ENCODE measurements at regions not wholly inside any gene's neighbourhood (a gene's known extent, or its start where the extent isn't known, plus 50 kb on each side); places are given as distances from the start of the nearest gene placed in this dataset.

DNA sequence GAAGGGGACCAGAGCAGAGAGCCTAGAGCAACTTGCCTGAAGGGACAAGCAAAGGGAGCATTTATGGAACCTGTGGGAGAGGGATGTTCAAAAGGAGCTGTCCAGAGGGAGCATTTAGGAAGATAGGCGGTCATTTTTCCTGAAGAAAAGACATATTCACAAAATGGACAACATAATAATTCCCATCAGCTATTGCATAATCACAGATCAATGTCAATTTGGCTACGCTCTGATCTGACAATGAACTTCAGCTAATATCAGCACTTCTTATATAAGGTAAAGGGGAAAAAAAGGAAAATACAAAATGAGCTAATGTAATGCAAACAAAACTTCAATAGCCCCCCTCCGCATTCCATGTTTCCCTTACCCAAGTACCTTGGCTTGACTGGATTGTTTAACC is 291.1 kb upstream of the CDH7 start:
- TF ChIP-seq, protein P1, sequence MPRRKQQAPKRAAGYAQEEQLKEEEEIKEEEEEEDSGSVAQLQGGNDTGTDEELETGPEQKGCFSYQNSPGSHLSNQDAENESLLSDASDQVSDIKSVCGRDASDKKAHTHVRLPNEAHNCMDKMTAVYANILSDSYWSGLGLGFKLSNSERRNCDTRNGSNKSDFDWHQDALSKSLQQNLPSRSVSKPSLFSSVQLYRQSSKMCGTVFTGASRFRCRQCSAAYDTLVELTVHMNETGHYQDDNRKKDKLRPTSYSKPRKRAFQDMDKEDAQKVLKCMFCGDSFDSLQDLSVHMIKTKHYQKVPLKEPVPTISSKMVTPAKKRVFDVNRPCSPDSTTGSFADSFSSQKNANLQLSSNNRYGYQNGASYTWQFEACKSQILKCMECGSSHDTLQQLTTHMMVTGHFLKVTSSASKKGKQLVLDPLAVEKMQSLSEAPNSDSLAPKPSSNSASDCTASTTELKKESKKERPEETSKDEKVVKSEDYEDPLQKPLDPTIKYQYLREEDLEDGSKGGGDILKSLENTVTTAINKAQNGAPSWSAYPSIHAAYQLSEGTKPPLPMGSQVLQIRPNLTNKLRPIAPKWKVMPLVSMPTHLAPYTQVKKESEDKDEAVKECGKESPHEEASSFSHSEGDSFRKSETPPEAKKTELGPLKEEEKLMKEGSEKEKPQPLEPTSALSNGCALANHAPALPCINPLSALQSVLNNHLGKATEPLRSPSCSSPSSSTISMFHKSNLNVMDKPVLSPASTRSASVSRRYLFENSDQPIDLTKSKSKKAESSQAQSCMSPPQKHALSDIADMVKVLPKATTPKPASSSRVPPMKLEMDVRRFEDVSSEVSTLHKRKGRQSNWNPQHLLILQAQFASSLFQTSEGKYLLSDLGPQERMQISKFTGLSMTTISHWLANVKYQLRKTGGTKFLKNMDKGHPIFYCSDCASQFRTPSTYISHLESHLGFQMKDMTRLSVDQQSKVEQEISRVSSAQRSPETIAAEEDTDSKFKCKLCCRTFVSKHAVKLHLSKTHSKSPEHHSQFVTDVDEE (CRISPR knock-in tag; IDR thresholded peaks at IDR 0.05), result no peak
- no peak for TF ChIP-seq PPARA (CRISPR knock-in tag; IDR thresholded peaks at IDR 0.05; ENCODE audit: borderline replicate concordance)
- TF ChIP-seq ZNF8 (CRISPR knock-in tag; IDR thresholded peaks at IDR 0.05), result no peak
- no peak for TF ChIP-seq TCF4 (CRISPR knock-in tag; IDR thresholded peaks at IDR 0.05; ENCODE audit: borderline replicate concordance)
- no peak for TF ChIP-seq CREB5 (CRISPR knock-in tag; IDR thresholded peaks at IDR 0.05; ENCODE audit: low read depth)
- no peak for TF ChIP-seq ISL1 (CRISPR knock-in tag; IDR thresholded peaks at IDR 0.05)
- no peak for TF ChIP-seq GLIS3 (CRISPR knock-in tag; IDR thresholded peaks at IDR 0.05)
- TF ChIP-seq, protein P2, sequence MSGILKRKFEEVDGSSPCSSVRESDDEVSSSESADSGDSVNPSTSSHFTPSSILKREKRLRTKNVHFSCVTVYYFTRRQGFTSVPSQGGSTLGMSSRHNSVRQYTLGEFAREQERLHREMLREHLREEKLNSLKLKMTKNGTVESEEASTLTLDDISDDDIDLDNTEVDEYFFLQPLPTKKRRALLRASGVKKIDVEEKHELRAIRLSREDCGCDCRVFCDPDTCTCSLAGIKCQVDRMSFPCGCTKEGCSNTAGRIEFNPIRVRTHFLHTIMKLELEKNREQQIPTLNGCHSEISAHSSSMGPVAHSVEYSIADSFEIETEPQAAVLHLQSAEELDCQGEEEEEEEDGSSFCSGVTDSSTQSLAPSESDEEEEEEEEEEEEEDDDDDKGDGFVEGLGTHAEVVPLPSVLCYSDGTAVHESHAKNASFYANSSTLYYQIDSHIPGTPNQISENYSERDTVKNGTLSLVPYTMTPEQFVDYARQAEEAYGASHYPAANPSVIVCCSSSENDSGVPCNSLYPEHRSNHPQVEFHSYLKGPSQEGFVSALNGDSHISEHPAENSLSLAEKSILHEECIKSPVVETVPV (CRISPR knock-in tag; IDR thresholded peaks at IDR 0.05), result no peak
- no peak for TF ChIP-seq SNAI2 (CRISPR knock-in tag; IDR thresholded peaks at IDR 0.05)
- no peak for TF ChIP-seq TOX (CRISPR knock-in tag; IDR thresholded peaks at IDR 0.05; ENCODE audit: borderline replicate concordance)
- TF ChIP-seq PATZ1 (CRISPR knock-in tag; IDR thresholded peaks at IDR 0.05; ENCODE audit: borderline replicate concordance), result no peak
- TF ChIP-seq ARNTL (CRISPR knock-in tag; IDR thresholded peaks at IDR 0.05; ENCODE audit: borderline replicate concordance, low read depth), result no peak
- ATAC-seq, result no peak

GRCh38 chr18:65458871-65459270 is 291.9 kb upstream of the CDH7 start:
- TF ChIP-seq ZFP30 (CRISPR knock-in tag; IDR thresholded peaks at IDR 0.05) (no peak), ZNF565 (CRISPR knock-in tag; conservative IDR thresholded peaks at IDR 0.05; ENCODE audit: low read depth) (no peak), ESRRG (CRISPR knock-in tag; IDR thresholded peaks at IDR 0.05) (no peak), PATZ1 (CRISPR knock-in tag; IDR thresholded peaks at IDR 0.05; ENCODE audit: borderline replicate concordance) (no peak), ZNF70 (CRISPR knock-in tag; IDR thresholded peaks at IDR 0.05) (no peak), RARB (CRISPR knock-in tag; IDR thresholded peaks at IDR 0.05) (no peak), SNAI2 (CRISPR knock-in tag; IDR thresholded peaks at IDR 0.05) (no peak), OSR1 (CRISPR knock-in tag; IDR thresholded peaks at IDR 0.05) (no peak), ZFP3 (CRISPR knock-in tag; IDR thresholded peaks at IDR 0.05) (no peak), ZNF8 (CRISPR knock-in tag; IDR thresholded peaks at IDR 0.05) (no peak), CREB5 (CRISPR knock-in tag; IDR thresholded peaks at IDR 0.05; ENCODE audit: low read depth) (no peak)
- TF ChIP-seq, protein P2 (CRISPR knock-in tag; IDR thresholded peaks at IDR 0.05), result no peak
- TF ChIP-seq, protein P1 (CRISPR knock-in tag; IDR thresholded peaks at IDR 0.05), result no peak
- ATAC-seq, result no peak
